ENCODE measurements at regions not wholly inside any gene's neighbourhood (a gene's known extent, or its start where the extent isn't known, plus 50 kb on each side); places are given as distances from the start of the nearest gene placed in this dataset.
A peak's percentile ranks its signal among the peaks of the same experiment; 100 is the strongest.
"Not testable (repeated sequence)": the region's sequence is repeated elsewhere in the genome, so short reads cannot be mapped to it uniquely, and the experiment has no call there.

- no peak overlapping the region for H3K27ac ChIP-seq (ENCODE audit: low read depth in 1 of 2, low read length in 1 of 2)
- H3K9ac ChIP-seq (ENCODE audit: insufficient read depth in 1 of 2, low read length in 2 of 2): no peak overlapping the region
- TF ChIP-seq CTCF (IDR thresholded peaks at IDR 0.05; ENCODE audit: control extremely low read depth, extremely low read depth): no peak
- ATAC-seq (ENCODE audit: insufficient read depth, low FRiP score) (no peak), DNase-seq (no peak)
- no peaks in the 10 kb centered on the region for H3K27me3 ChIP-seq (ENCODE audit: control insufficient read depth in 3 of 3, insufficient read depth in 3 of 3, low read length in 2 of 3)
- H3K4me3 ChIP-seq: no peak overlapping the region
- no peaks in the 10 kb centered on the region for H3K9me3 ChIP-seq (ENCODE audit: control insufficient read depth in 4 of 4, insufficient read depth in 3 of 4, low read length in 3 of 4)
- H3K36me3 ChIP-seq (ENCODE audit: control insufficient read depth in 4 of 4, insufficient read depth in 4 of 4, low read length in 4 of 4): no peaks in the 10 kb centered on the region
- 86 to 90% methylated on average over 2 of the region's 2 CpGs for WGBS, 2 donors
- peaks cover 0 to 40% (median 0%) of the 10 kb centered on the region in 5 donors for H3K4me1 ChIP-seq (ENCODE audit: control insufficient read depth in 5 of 5, insufficient read depth in 5 of 5, low read length in 5 of 5)
These were observed 83.4 kb downstream of the EBLN2 start for GRCh38 chr3:73144828-73145227.

GRCh38 chr3:73147479-73147878, 86.0 kb downstream of the EBLN2 start:
- 55 to 73% methylated on average over 9 of the region's 9 CpGs for WGBS, 2 donors
- H3K4me1 ChIP-seq (ENCODE audit: control insufficient read depth in 5 of 5, insufficient read depth in 5 of 5, low read length in 5 of 5): peaks cover 0 to 33% (median 0%) of the 10 kb centered on the region in 5 donors
- ATAC-seq (ENCODE audit: insufficient read depth, low FRiP score); DNase-seq; H3K36me3 ChIP-seq (ENCODE audit: control insufficient read depth in 4 of 4, insufficient read depth in 4 of 4, low read length in 4 of 4); H3K9me3 ChIP-seq (ENCODE audit: control insufficient read depth in 4 of 4, insufficient read depth in 3 of 4, low read length in 3 of 4); H3K4me3 ChIP-seq; H3K9ac ChIP-seq (ENCODE audit: insufficient read depth in 1 of 2, low read length in 2 of 2); H3K27me3 ChIP-seq (ENCODE audit: control insufficient read depth in 3 of 3, insufficient read depth in 3 of 3, low read length in 2 of 3); H3K27ac ChIP-seq (ENCODE audit: low read depth in 1 of 2, low read length in 1 of 2): not testable (repeated sequence)

- WGBS, 2 donors: 43 to 64% methylated on average over 2 of the region's 2 CpGs
- peaks cover 0 to 33% (median 0%) of the 10 kb centered on the region in 5 donors for H3K4me1 ChIP-seq (ENCODE audit: control insufficient read depth in 5 of 5, insufficient read depth in 5 of 5, low read length in 5 of 5)
- H3K9ac ChIP-seq (ENCODE audit: insufficient read depth in 1 of 2, low read length in 2 of 2): no peak overlapping the region
- H3K9me3 ChIP-seq (ENCODE audit: control insufficient read depth in 4 of 4, insufficient read depth in 3 of 4, low read length in 3 of 4): no peaks in the 10 kb centered on the region
- H3K27ac ChIP-seq (ENCODE audit: low read depth in 1 of 2, low read length in 1 of 2): no peak overlapping the region
- no peak overlapping the region for H3K4me3 ChIP-seq
- no peaks in the 10 kb centered on the region for H3K27me3 ChIP-seq (ENCODE audit: control insufficient read depth in 3 of 3, insufficient read depth in 3 of 3, low read length in 2 of 3)
- H3K36me3 ChIP-seq (ENCODE audit: control insufficient read depth in 4 of 4, insufficient read depth in 4 of 4, low read length in 4 of 4): no peaks in the 10 kb centered on the region
- DNase-seq: peak; percentile 17 to 45 (median 31)
- TF ChIP-seq CTCF (IDR thresholded peaks at IDR 0.05; ENCODE audit: control extremely low read depth, extremely low read depth): no peak
- ATAC-seq (ENCODE audit: insufficient read depth, low FRiP score): no peak
These were observed 86.7 kb downstream of the EBLN2 start for GRCh38 chr3:73148206-73148605.

GRCh38 chr3:73148682-73149081, 87.2 kb downstream of the EBLN2 start:
- H3K4me3 ChIP-seq: no peak overlapping the region
- H3K27ac ChIP-seq (ENCODE audit: low read depth in 1 of 2, low read length in 1 of 2): no peak overlapping the region
- H3K9me3 ChIP-seq (ENCODE audit: control insufficient read depth in 4 of 4, insufficient read depth in 3 of 4, low read length in 3 of 4): no peaks in the 10 kb centered on the region
- no peak overlapping the region for H3K9ac ChIP-seq (ENCODE audit: insufficient read depth in 1 of 2, low read length in 2 of 2)
- H3K27me3 ChIP-seq (ENCODE audit: control insufficient read depth in 3 of 3, insufficient read depth in 3 of 3, low read length in 2 of 3): no peaks in the 10 kb centered on the region
- no peak for TF ChIP-seq CTCF (IDR thresholded peaks at IDR 0.05; ENCODE audit: control extremely low read depth, extremely low read depth)
- peak; percentile 43 to 88 (median 87) for DNase-seq
- 36 to 55% methylated on average over 2 of the region's 2 CpGs for WGBS, 2 donors
- no peaks in the 10 kb centered on the region for H3K36me3 ChIP-seq (ENCODE audit: control insufficient read depth in 4 of 4, insufficient read depth in 4 of 4, low read length in 4 of 4)
- H3K4me1 ChIP-seq (ENCODE audit: control insufficient read depth in 5 of 5, insufficient read depth in 5 of 5, low read length in 5 of 5): peaks cover 0 to 28% (median 0%) of the 10 kb centered on the region in 5 donors
- peak; percentile 28 for ATAC-seq (ENCODE audit: insufficient read depth, low FRiP score)

All from lung (tissue), 11 donors.